ENCODE measurements at regions not wholly inside any gene's neighbourhood (a gene's known extent, or its start where the extent isn't known, plus 50 kb on each side); places are given as distances from the start of the nearest gene placed in this dataset.

DNA sequence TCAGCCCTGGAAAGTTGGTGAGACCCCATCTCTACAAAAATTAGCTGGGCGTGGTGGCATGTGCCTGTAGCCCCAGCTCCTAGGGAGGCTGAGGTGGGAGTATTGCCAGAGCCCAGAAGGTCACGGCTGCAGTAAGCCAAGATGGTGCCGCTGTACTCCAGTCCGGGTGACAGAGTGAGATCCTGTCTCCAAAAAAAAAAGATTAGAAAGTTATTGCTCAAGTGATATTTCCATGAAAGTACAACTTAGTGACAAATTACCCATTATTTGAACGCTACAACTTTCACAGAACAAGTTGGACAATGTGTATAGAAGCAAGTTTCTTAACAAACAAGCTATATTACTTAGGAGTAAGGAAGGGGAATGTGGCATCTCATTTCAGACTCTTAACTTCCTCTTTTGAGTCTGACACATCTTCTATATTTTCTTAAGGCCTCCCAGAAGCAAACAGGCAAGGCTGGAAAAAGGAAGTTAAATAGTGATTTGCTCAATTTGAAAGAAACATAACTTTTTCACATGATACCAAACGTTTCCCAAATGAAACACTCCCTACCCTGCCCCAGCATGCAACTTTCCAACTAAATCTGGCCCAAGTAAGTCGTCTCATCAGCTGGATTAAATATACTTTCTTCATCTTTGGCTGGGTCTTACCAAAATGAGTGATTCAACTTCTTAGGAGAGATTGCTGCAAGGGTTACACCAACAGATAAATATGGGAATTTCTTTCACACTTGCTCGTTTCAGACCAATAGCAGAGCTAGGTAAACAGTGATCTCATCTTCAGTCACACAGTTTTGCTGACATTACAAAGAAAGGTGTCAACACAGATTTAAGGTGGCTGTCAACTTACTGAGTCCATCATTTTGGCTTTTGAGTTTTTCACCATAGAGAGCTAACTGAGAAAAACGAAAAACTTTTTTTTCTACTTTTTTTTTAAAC, 66.3 kb upstream of the KLF6 start:
- no peak for DNase-seq (ENCODE audit: low read depth)
- TF ChIP-seq, protein P1, sequence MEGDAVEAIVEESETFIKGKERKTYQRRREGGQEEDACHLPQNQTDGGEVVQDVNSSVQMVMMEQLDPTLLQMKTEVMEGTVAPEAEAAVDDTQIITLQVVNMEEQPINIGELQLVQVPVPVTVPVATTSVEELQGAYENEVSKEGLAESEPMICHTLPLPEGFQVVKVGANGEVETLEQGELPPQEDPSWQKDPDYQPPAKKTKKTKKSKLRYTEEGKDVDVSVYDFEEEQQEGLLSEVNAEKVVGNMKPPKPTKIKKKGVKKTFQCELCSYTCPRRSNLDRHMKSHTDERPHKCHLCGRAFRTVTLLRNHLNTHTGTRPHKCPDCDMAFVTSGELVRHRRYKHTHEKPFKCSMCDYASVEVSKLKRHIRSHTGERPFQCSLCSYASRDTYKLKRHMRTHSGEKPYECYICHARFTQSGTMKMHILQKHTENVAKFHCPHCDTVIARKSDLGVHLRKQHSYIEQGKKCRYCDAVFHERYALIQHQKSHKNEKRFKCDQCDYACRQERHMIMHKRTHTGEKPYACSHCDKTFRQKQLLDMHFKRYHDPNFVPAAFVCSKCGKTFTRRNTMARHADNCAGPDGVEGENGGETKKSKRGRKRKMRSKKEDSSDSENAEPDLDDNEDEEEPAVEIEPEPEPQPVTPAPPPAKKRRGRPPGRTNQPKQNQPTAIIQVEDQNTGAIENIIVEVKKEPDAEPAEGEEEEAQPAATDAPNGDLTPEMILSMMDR (IDR thresholded peaks at IDR 0.05; ENCODE audit: control insufficient read depth, insufficient read depth, low read depth, low read length, missing control alignments), result no peak
- no peak overlapping the region for H3K4me3 ChIP-seq (ENCODE audit: control insufficient read depth, low read depth, low read length)

DNA sequence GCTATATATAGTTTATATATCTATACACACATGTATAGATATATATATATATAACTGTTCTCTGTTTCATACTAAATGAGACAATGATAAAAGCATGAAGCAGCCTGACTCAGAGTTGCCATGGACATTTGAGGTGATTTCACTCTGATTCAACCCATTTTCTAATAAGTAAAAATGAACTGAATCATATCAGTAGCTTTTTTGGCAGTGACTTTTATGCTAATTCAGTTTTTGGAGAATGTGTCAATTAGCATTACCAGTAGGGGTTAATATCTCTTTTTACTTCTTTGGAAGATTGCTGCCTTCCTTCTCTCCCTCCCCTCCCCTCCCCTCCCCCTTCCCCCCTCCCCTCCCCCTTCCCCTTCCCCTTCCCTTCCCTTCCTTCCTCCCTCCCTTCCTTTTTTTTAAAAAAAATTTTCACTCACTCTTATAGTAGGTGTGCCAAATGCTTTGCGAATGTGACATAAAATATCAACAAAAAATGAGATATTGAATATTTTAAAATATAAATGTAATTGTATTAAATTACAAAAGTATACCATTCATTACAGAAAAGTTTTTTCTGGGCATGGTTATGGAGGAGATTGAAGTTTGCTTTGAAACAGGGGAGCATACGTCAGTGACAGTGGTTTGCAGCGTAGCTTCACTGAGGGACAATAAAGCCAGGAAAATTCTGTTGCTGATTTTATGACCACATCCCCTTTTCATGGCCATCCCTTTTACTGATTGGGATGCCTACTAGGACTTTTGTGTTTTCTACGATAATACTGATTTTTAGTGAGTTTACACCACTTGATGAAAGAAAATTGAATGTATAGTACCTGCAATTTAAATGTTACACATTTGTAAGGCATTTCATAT, 64.0 kb upstream of the KLF6 start:
- TF ChIP-seq, protein P1 (IDR thresholded peaks at IDR 0.05; ENCODE audit: control insufficient read depth, insufficient read depth, low read depth, low read length, missing control alignments), result no peak
- no peak overlapping the region for H3K4me3 ChIP-seq (ENCODE audit: control insufficient read depth, low read depth, low read length)
- no peak for DNase-seq (ENCODE audit: low read depth)

DNA sequence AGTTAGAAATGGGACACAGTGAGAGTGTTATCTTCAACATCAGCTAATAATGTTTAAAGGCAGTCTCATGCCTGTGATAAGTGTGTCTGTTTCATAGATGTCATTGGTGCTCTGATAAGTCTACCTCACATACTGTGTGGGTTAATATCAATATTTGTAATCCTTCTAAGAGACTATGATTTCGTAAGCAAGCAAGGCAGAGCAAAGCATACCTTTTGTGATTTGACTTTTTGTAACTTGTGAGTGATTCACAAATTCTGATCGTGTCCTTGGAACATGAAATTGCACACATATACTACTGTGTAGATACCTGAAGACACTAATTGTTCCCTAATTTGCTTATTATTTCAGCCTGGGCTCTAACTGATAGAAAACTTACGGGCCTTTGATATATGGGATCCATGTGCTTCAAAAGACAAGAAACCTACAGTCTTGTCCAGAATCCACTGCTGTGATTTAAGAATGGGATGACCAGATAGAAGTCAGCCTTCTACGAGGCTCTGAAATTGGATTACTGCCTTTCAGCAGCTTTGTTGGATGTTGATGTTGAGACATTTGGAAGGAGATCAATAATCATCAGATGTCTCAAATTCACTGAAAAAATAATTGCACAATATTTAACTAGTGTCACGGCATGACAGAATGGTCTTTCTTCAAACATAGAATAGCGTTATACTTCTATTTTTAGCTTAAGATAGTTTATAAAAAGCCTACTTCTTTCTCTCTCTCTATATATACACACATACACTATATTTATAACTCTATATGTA, 63.2 kb upstream of the KLF6 start:
- TF ChIP-seq, protein P1 (IDR thresholded peaks at IDR 0.05; ENCODE audit: control insufficient read depth, insufficient read depth, low read depth, low read length, missing control alignments), result no peak
- no peak overlapping the region for H3K4me3 ChIP-seq (ENCODE audit: control insufficient read depth, low read depth, low read length)
- no peak for DNase-seq (ENCODE audit: low read depth)

DNA sequence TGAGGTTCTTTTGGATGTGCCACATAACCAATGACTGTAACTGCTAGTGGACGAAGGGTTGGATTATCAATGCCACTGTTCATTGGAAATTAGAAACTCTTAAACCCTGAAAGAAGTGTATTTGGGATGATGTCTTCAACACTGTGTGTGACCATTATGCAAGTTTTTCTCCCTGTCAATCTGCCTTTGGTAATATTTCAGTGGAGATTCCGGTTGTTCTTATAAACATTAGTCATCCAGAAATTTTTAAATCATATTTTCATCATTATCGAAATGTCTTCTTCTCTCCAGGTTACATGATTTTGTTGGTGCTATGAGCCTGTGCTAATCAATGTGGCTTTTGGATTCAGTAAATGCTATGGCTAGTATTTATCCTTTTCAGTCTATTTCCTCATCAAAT, 61.7 kb upstream of the KLF6 start:
- H3K4me3 ChIP-seq (ENCODE audit: control insufficient read depth, low read depth, low read length), result no peak overlapping the region
- DNase-seq (ENCODE audit: low read depth), result no peak
- TF ChIP-seq, protein P1 (IDR thresholded peaks at IDR 0.05; ENCODE audit: control insufficient read depth, insufficient read depth, low read depth, low read length, missing control alignments), result no peak

GRCh38 chr10:3844491-3845025, 59.5 kb upstream of the KLF6 start:
- H3K4me3 ChIP-seq (ENCODE audit: control insufficient read depth, low read depth, low read length), result no peak overlapping the region
- DNase-seq (ENCODE audit: low read depth), result no peak
- TF ChIP-seq, protein P1 (IDR thresholded peaks at IDR 0.05; ENCODE audit: control insufficient read depth, insufficient read depth, low read depth, low read length, missing control alignments), result no peak

Measured in AG09309 (cell line).